Heart left ventricle (tissue), 16 donors: ENCODE measurements at regions not wholly inside any gene's neighbourhood (a gene's known extent, or its start where the extent isn't known, plus 50 kb on each side); places are given as distances from the start of the nearest gene placed in this dataset.

Source experiments
- ATAC-seq, 4 donors: fragments of 200-7000 bp; cut with Tn5 transposase; one replicate each; pipeline ENCODE4 v1.9.1; 2020 to 2022; ENCODE audit warnings: moderate library complexity in 4 of 4, mild to moderate bottlenecking in 3 of 4, moderate number of reproducible peaks in 1 of 4
- DNase-seq, 5 donors: peaks; one replicate each; pipeline ENCODE4 v3.0.0-alpha.2; 2020
- H3K27ac ChIP-seq, 12 donors: fragments of 200-600 bp; sonication (generic) in 4 of 12; one replicate each; pipeline versions ENCODE4 v1.5.0 to v1.8.0; 2016 to 2022; ENCODE audit warnings: mild to moderate bottlenecking in 2 of 12
- H3K27me3 ChIP-seq, 9 donors: fragments of 200-600 bp; sonication (generic) in 2 of 9; one replicate each; pipeline versions ENCODE4 v1.5.1 to v1.8.0; 2016 to 2022; ENCODE audit warnings: mild to moderate bottlenecking in 3 of 9
- H3K36me3 ChIP-seq, 9 donors: fragments of 200-600 bp; sonication (generic) in 2 of 9; one replicate each; pipeline versions ENCODE4 v1.5.0 to v1.8.0; 2018 to 2022; ENCODE audit warnings: mild to moderate bottlenecking in 2 of 9
- H3K4me1 ChIP-seq, 12 donors: fragments of 200-600 bp; sonication (generic) in 4 of 12; one replicate each; pipeline versions ENCODE4 v1.5.0 to v1.8.0; 2016 to 2022; ENCODE audit warnings: mild to moderate bottlenecking in 3 of 12
- H3K4me3 ChIP-seq, 12 donors: fragments of 200-600 bp; sonication (generic) in 4 of 12; one replicate each; pipeline versions ENCODE4 v1.5.0 to v1.8.0; 2017 to 2022; ENCODE audit warnings: mild to moderate bottlenecking in 9 of 12, moderate library complexity in 4 of 12
- H3K9me3 ChIP-seq, 12 donors: fragments of 200-600 bp; sonication (generic) in 4 of 12; one replicate each; pipeline versions ENCODE4 v1.5.0 to v1.8.0; 2016 to 2022; ENCODE audit warnings: mild to moderate bottlenecking in 1 of 12
- POLR2A ChIP-seq, 2 donors: fragments of 450-650 bp; IDR thresholded peaks; one replicate each; pipeline ENCODE4 v1.6.1; 2017; ENCODE audit warnings: antibody characterized with exemption in 2 of 2, mild to moderate bottlenecking in 2 of 2, moderate library complexity in 2 of 2
- WGBS, 4 donors: extraction: QIAGEN DNeasy Blood & Tissue Kit in 2 of 4; methylation state at CpG; one replicate each; pipeline versions ENCODE4 v1.1.5 to v1.1.7; 2013 to 2018; 5-methylcytosine and 5-hydroxymethylcytosine counted together
- intact Hi-C, 10 donors: fragments of 100-400 bp; cut with DNase I; formaldehyde crosslinking; loops; one replicate each; pipeline versions ENCODE4 v1.11.1 to v1.14.2; 2022
- TF ChIP-seq, protein P1 (sequence below), 12 donors: fragments of 200-600 bp; sonication (generic) in 4 of 12; IDR thresholded peaks; one replicate each; pipeline versions ENCODE4 v1.5.0 to v1.8.0; 2018 to 2022; ENCODE audit warnings: antibody characterized with exemption in 12 of 12, mild to moderate bottlenecking in 5 of 12
- donor health status: ischemic (EF 13 %, LVEDD 7.1; RV severe dilation, severe dysfunction).
- donor health status: healthy with polysubstance abuse.
- donor health status: DM: no; HTN: yes; CAD: no.
- donor health status: DM: no; HTN: no; CAD: no.
- donor health status: ischemic (EF 25% LVEDD 6.9; RV normal size, moderate dysfunction).
- donor health status: ischemic (EF 25% LVEDD 5.7; RV mildly dilated, moderate dysfunction).
- donor health status: healthy.
- donor health status: DM: yes; HTN: yes; CAD: no.
- donor health status: ischemic (EF 35%, LVEDD 5.7; RV mildly dilated, moderate dysfunction).
- donor health status: nonischemic (EF 11% LVEDD 7.7; RV severe dilation, severe dysfunction).
- donor health status: DM: yes; HTN: yes; CAD: no.
- donor health status: PGD.
- donor health status: ischemic (EF 29% LVEDD 5.4; RV normal size, mild dysfunction).
- donor health status: nonischemic (EF 23%, LVEDD 6.1; RV moderate dilation, normal function).

- DNase-seq (no peak), ATAC-seq (no peak)
- Histone ChIP-seq H3K4me1 (no peaks in the 10 kb centered on the region), H3K27me3 (no peaks in the 10 kb centered on the region), H3K27ac (no peak overlapping the region), H3K9me3 (peaks cover 0 to 6% (median 0%) of the 10 kb centered on the region in 12 donors), H3K4me3 (no peak overlapping the region), H3K36me3 (no peaks in the 10 kb centered on the region)
- intact Hi-C loops, result no loop called here
- WGBS, 4 donors, result 55 to 77% (median 75%) methylated on average over 2 of the region's 2 CpGs
- TF ChIP-seq, protein P1, sequence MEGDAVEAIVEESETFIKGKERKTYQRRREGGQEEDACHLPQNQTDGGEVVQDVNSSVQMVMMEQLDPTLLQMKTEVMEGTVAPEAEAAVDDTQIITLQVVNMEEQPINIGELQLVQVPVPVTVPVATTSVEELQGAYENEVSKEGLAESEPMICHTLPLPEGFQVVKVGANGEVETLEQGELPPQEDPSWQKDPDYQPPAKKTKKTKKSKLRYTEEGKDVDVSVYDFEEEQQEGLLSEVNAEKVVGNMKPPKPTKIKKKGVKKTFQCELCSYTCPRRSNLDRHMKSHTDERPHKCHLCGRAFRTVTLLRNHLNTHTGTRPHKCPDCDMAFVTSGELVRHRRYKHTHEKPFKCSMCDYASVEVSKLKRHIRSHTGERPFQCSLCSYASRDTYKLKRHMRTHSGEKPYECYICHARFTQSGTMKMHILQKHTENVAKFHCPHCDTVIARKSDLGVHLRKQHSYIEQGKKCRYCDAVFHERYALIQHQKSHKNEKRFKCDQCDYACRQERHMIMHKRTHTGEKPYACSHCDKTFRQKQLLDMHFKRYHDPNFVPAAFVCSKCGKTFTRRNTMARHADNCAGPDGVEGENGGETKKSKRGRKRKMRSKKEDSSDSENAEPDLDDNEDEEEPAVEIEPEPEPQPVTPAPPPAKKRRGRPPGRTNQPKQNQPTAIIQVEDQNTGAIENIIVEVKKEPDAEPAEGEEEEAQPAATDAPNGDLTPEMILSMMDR (IDR thresholded peaks at IDR 0.05), result no peak
- no peak for TF ChIP-seq POLR2A (IDR thresholded peaks at IDR 0.05)
These were observed 259.9 kb downstream of the SLITRK1 start for GRCh38 chr13:83622422-83622784.

GRCh38 chr13:83621765-83622421, 260.4 kb downstream of the SLITRK1 start:
- H3K27ac ChIP-seq, result no peak overlapping the region
- TF ChIP-seq, protein P1 (IDR thresholded peaks at IDR 0.05), result no peak
- no peak for TF ChIP-seq POLR2A (IDR thresholded peaks at IDR 0.05)
- no peaks in the 10 kb centered on the region for H3K27me3 ChIP-seq
- ATAC-seq, result no peak
- H3K9me3 ChIP-seq, result peaks cover 0 to 6% (median 0%) of the 10 kb centered on the region in 12 donors
- no peak for DNase-seq
- intact Hi-C loops, result no loop called here
- 84 to 93% (median 86%) methylated on average over 10 of the region's 10 CpGs for WGBS, 4 donors
- H3K36me3 ChIP-seq, result no peaks in the 10 kb centered on the region
- H3K4me3 ChIP-seq, result no peak overlapping the region
- no peaks in the 10 kb centered on the region for H3K4me1 ChIP-seq

- H3K27ac ChIP-seq, result no peak overlapping the region
These were observed 261.6 kb downstream of the SLITRK1 start for GRCh38 chr13:83620530-83621220.

GRCh38 chr13:83618966-83619365, 263.3 kb downstream of the SLITRK1 start:
- Histone ChIP-seq H3K36me3 (no peaks in the 10 kb centered on the region), H3K4me1 (no peaks in the 10 kb centered on the region), H3K4me3 (no peak overlapping the region), H3K27me3 (no peaks in the 10 kb centered on the region), H3K27ac (no peak overlapping the region), H3K9me3 (peaks cover 0 to 8% (median 0%) of the 10 kb centered on the region in 12 donors)
- TF ChIP-seq POLR2A (IDR thresholded peaks at IDR 0.05), result no peak
- TF ChIP-seq, protein P1 (IDR thresholded peaks at IDR 0.05), result no peak
- intact Hi-C loops, result no loop called here
- ATAC-seq (no peak), DNase-seq (no peak)

More at GRCh38 chr13:83620530-83621220, 261.6 kb downstream of the SLITRK1 start:
- no peaks in the 10 kb centered on the region for H3K36me3 ChIP-seq
- no peak overlapping the region for H3K4me3 ChIP-seq
- H3K9me3 ChIP-seq, result peaks cover 0 to 6% (median 0%) of the 10 kb centered on the region in 12 donors
- no peaks in the 10 kb centered on the region for H3K27me3 ChIP-seq
- no peaks in the 10 kb centered on the region for H3K4me1 ChIP-seq
- TF ChIP-seq, protein P1 (IDR thresholded peaks at IDR 0.05), result no peak
- TF ChIP-seq POLR2A (IDR thresholded peaks at IDR 0.05), result no peak
- ATAC-seq (no peak), DNase-seq (no peak)
- intact Hi-C loops, result no loop called here
